Mesendoderm (in vitro differentiated cells): ENCODE measurements at regions not wholly inside any gene's neighbourhood (a gene's known extent, or its start where the extent isn't known, plus 50 kb on each side); places are given as distances from the start of the nearest gene placed in this dataset.

Experiments used
- DNase-seq: peaks from one replicate; pipeline ENCODE4 v3.0.0; 2013
- H2AK5ac ChIP-seq: 2 replicates; pipeline ENCODE4 v1.6.1; 2013; ENCODE audit warnings: low read length, inconsistent platforms
- H2BK120ac ChIP-seq: 2 replicates; pipeline ENCODE4 v1.6.1; 2013; ENCODE audit warnings: low read depth, mild to moderate bottlenecking, low read length, moderate library complexity, mixed read lengths
- H2BK15ac ChIP-seq: replicated peaks from 2 replicates; pipeline ENCODE4 v1.6.1; 2013; ENCODE audit warnings: low read depth, mild to moderate bottlenecking, moderate library complexity
- H2BK5ac ChIP-seq: 2 replicates; pipeline ENCODE4 v1.6.1; 2013; ENCODE audit warnings: low read length, inconsistent platforms
- H3K18ac ChIP-seq: 2 replicates; pipeline ENCODE4 v1.6.1; 2013; ENCODE audit warnings: mild to moderate bottlenecking, low read length, mixed read lengths
- H3K23ac ChIP-seq: one replicate; pipeline ENCODE4 v1.6.1; 2013; ENCODE audit warnings: low read length
- H3K27ac ChIP-seq: 2 replicates; pipeline ENCODE4 v1.5.1; 2013; ENCODE audit warnings: low read depth, mild to moderate bottlenecking, inconsistent platforms, low read length, moderate library complexity
- H3K27me3 ChIP-seq: 2 replicates; pipeline ENCODE4 v1.6.1; 2013; ENCODE audit warnings: low read length, control low read depth, mild to moderate bottlenecking, inconsistent platforms; ENCODE audit not compliant: insufficient read depth, poor library complexity
- H3K36me3 ChIP-seq: 2 replicates; pipeline ENCODE4 v1.6.1; 2013; ENCODE audit warnings: low read length, inconsistent platforms; ENCODE audit not compliant: control insufficient read depth, insufficient read depth
- H3K4ac ChIP-seq: one replicate; pipeline ENCODE4 v1.6.1; 2013; ENCODE audit warnings: low read depth, mild to moderate bottlenecking, low read length, moderate library complexity
- H3K4me1 ChIP-seq: 2 replicates; pipeline ENCODE4 v1.6.1; 2013; ENCODE audit warnings: low read depth, low read length, inconsistent platforms; ENCODE audit not compliant: control insufficient read depth
- H3K4me2 ChIP-seq: 2 replicates; pipeline ENCODE4 v1.6.1; 2013; ENCODE audit warnings: low read length
- H3K4me3 ChIP-seq: 2 replicates; pipeline ENCODE4 v1.5.1; 2013; ENCODE audit warnings: mild to moderate bottlenecking, low read length
- H3K56ac ChIP-seq: one replicate; pipeline ENCODE4 v1.6.1; 2013; ENCODE audit warnings: low read length
- H3K79me1 ChIP-seq: 2 replicates; pipeline ENCODE4 v1.6.1; 2013; ENCODE audit warnings: low read length, inconsistent platforms
- H3K79me2 ChIP-seq: 2 replicates; pipeline ENCODE4 v1.6.1; 2013; ENCODE audit warnings: mild to moderate bottlenecking, low read length; ENCODE audit not compliant: control insufficient read depth, insufficient read depth
- H3K9ac ChIP-seq: 2 replicates; pipeline ENCODE4 v1.6.1; 2013; ENCODE audit warnings: low read length, inconsistent platforms
- H4K5ac ChIP-seq: one replicate; pipeline ENCODE4 v1.6.1; 2013; ENCODE audit warnings: low read length
- H4K8ac ChIP-seq: one replicate; pipeline ENCODE4 v1.6.1; 2013; ENCODE audit warnings: low read depth, mild to moderate bottlenecking, control low read depth, low read length, moderate library complexity
- WGBS: extraction: QIAGEN DNeasy Blood & Tissue Kit; methylation state at CpG from one replicate; pipeline ENCODE4 v1.1.7; 2013; ENCODE audit warnings: low lambda C conversion rate, missing lambda C conversion rate; ENCODE audit not compliant: insufficient coverage; ENCODE audit errors: extremely low coverage; 5-methylcytosine and 5-hydroxymethylcytosine counted together

DNA sequence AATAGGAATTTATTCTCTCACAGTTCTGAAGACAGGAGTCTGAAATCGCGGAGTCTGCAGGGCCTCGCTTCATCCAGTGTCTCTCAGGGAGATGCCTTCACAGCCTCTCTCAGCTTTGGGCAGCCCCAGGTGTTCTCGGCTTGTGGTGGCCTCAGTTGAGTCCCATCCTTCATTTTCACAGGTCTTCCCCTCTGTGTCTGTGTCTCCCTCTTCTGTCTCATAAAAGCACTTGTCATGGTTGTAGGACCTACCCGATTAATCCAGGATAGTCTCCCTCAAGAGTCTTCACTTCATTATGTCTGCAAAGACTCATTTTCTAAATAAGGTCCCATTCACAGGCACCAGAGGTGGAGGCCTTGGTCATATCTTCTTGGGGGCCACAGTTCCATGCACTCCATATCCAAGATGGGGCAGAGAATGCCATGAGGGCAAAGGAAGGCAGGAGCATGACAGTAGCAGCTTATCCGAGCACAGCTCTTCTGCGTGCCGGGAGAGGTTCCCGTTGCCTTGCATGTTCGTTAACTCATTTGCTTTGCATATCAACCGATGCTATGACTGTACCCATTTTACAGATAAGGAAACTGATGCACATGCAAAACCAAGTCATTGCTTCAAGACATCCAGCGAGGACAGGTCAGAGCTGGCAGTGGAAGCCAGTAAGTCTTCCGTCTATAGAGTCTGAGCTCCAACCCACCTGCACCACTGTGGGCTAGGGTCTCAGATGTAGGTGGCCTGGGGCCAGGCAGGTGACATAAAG, 363.8 kb upstream of the SULF2 start:
- Histone ChIP-seq H2BK15ac (no peak overlapping the region), H3K23ac (no peak overlapping the region), H3K36me3 (no peaks in the 10 kb centered on the region), H3K27me3 (no peaks in the 10 kb centered on the region), H3K9ac (no peak overlapping the region), H3K27ac (no peak overlapping the region), H2BK120ac (no peak overlapping the region), H2AK5ac (no peak overlapping the region), H3K79me2 (no peaks in the 10 kb centered on the region), H3K4me1 (no peaks in the 10 kb centered on the region), H2BK5ac (no peak overlapping the region), H3K56ac (no peak overlapping the region), H3K4me3 (no peak overlapping the region), H3K4me2 (no peak overlapping the region), H4K8ac (no peak overlapping the region), H3K79me1 (no peaks in the 10 kb centered on the region), H4K5ac (no peak overlapping the region), H3K18ac (no peak overlapping the region), H3K4ac (no peak overlapping the region)
- WGBS = no CpG with 5 or more reads among the region's 13 CpGs
- no peak for DNase-seq

GRCh38 chr20:48148020-48148419, 362.7 kb upstream of the SULF2 start:
- H3K27ac ChIP-seq = no peak overlapping the region
- H3K4me2 ChIP-seq = no peak overlapping the region
- no CpG with 5 or more reads among the region's 3 CpGs for WGBS
- DNase-seq = no peak
- H2AK5ac ChIP-seq = no peak overlapping the region
- no peak overlapping the region for H2BK120ac ChIP-seq
- H4K5ac ChIP-seq = no peak overlapping the region
- no peaks in the 10 kb centered on the region for H3K79me1 ChIP-seq
- H2BK5ac ChIP-seq = no peak overlapping the region
- H3K79me2 ChIP-seq = no peaks in the 10 kb centered on the region
- no peak overlapping the region for H3K9ac ChIP-seq
- no peaks in the 10 kb centered on the region for H3K4me1 ChIP-seq
- no peak overlapping the region for H3K4me3 ChIP-seq
- no peak overlapping the region for H3K56ac ChIP-seq
- H3K36me3 ChIP-seq = no peaks in the 10 kb centered on the region
- no peak overlapping the region for H4K8ac ChIP-seq
- H3K27me3 ChIP-seq = no peaks in the 10 kb centered on the region
- H3K23ac ChIP-seq = no peak overlapping the region
- H3K4ac ChIP-seq = no peak overlapping the region
- no peak overlapping the region for H2BK15ac ChIP-seq
- H3K18ac ChIP-seq = no peak overlapping the region

GRCh38 chr20:48147311-48147710, 362.0 kb upstream of the SULF2 start:
- no CpG with 5 or more reads among the region's 10 CpGs for WGBS

GRCh38 chr20:48146877-48147276, 361.6 kb upstream of the SULF2 start:
- Histone ChIP-seq H3K56ac (no peak overlapping the region), H3K36me3 (no peaks in the 10 kb centered on the region), H3K23ac (no peak overlapping the region), H2BK15ac (no peak overlapping the region), H2AK5ac (no peak overlapping the region), H3K27me3 (no peaks in the 10 kb centered on the region), H2BK5ac (no peak overlapping the region), H3K4me3 (no peak overlapping the region), H3K4me1 (no peaks in the 10 kb centered on the region), H4K8ac (no peak overlapping the region), H3K27ac (no peak overlapping the region), H3K4me2 (no peak overlapping the region), H3K9ac (no peak overlapping the region), H2BK120ac (no peak overlapping the region), H3K79me2 (no peaks in the 10 kb centered on the region), H3K4ac (no peak overlapping the region), H4K5ac (no peak overlapping the region), H3K18ac (no peak overlapping the region), H3K79me1 (no peaks in the 10 kb centered on the region)
- no peak for DNase-seq
- WGBS = no CpG with 5 or more reads among the region's 7 CpGs

More at GRCh38 chr20:48147311-48147710, 362.0 kb upstream of the SULF2 start:
- H3K36me3 ChIP-seq = no peaks in the 10 kb centered on the region
- no peak for DNase-seq
- H3K4ac ChIP-seq = no peak overlapping the region
- H3K79me1 ChIP-seq = no peaks in the 10 kb centered on the region
- H4K8ac ChIP-seq = no peak overlapping the region
- H2BK5ac ChIP-seq = no peak overlapping the region
- H3K9ac ChIP-seq = no peak overlapping the region
- H3K4me2 ChIP-seq = no peak overlapping the region
- no peak overlapping the region for H3K23ac ChIP-seq
- H4K5ac ChIP-seq = no peak overlapping the region
- H2BK120ac ChIP-seq = no peak overlapping the region
- H3K4me1 ChIP-seq = no peaks in the 10 kb centered on the region
- no peak overlapping the region for H3K27ac ChIP-seq
- H2BK15ac ChIP-seq = no peak overlapping the region
- H3K56ac ChIP-seq = no peak overlapping the region
- no peak overlapping the region for H3K4me3 ChIP-seq
- no peak overlapping the region for H2AK5ac ChIP-seq
- no peaks in the 10 kb centered on the region for H3K79me2 ChIP-seq
- no peaks in the 10 kb centered on the region for H3K27me3 ChIP-seq
- no peak overlapping the region for H3K18ac ChIP-seq

DNA sequence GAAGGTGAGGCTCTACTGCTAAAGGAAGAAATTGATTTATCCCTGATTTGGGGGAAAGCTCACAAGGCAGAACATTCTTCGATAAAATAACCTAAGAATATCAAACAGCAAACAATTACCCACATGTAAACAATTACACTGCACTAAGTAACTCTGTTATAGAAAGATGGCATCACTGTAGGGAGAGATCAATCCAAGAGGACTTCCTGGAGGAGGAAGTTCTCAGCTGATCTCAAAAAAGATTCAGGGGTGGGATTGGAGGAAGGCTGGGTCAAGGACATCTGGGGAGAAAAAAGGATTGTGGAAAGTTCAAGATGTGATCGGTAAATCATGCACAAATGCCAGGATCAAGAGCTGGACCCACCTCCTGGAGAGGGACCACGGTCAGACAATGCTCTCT, 361.0 kb upstream of the SULF2 start:
- Histone ChIP-seq H3K79me1 (no peaks in the 10 kb centered on the region), H3K4me3 (no peak overlapping the region), H3K79me2 (no peaks in the 10 kb centered on the region), H3K18ac (no peak overlapping the region), H3K27ac (no peak overlapping the region), H3K27me3 (no peaks in the 10 kb centered on the region), H2BK120ac (no peak overlapping the region), H4K5ac (no peak overlapping the region), H2BK5ac (no peak overlapping the region), H3K4me1 (no peaks in the 10 kb centered on the region), H2AK5ac (no peak overlapping the region), H4K8ac (no peak overlapping the region), H2BK15ac (no peak overlapping the region), H3K9ac (no peak overlapping the region), H3K36me3 (no peaks in the 10 kb centered on the region), H3K56ac (no peak overlapping the region), H3K4ac (no peak overlapping the region), H3K4me2 (no peak overlapping the region), H3K23ac (no peak overlapping the region)
- no peak for DNase-seq
- WGBS = no CpG with 5 or more reads among the region's 3 CpGs
